ENCODE measurements at regions not wholly inside any gene's neighbourhood (a gene's known extent, or its start where the extent isn't known, plus 50 kb on each side); places are given as distances from the start of the nearest gene placed in this dataset.

GRCh38 chr4:23674694-23675093 lies 215.2 kb downstream of the PPARGC1A start:
- intact Hi-C loops (cut with micrococcal nuclease) = no loop called here
- no peak for TF ChIP-seq CTCF (IDR thresholded peaks at IDR 0.05)
- ChIA-PET CTCF (no interaction called here), POLR2A (no interaction called here)
- DNase-seq (no peak), ATAC-seq (ENCODE audit: low read depth) (no peak)
- no peak overlapping the region for H3K4me3 Mint-ChIP-seq
- no peaks in the 10 kb centered on the region for H3K4me1 Mint-ChIP-seq
- H3K27ac Mint-ChIP-seq = no peak overlapping the region
- no peaks in the 10 kb centered on the region for H3K36me3 Mint-ChIP-seq (ENCODE audit: low read depth)
- H3K27me3 Mint-ChIP-seq = no peaks in the 10 kb centered on the region
- H3K9me3 Mint-ChIP-seq = peaks cover 5% of the 10 kb centered on the region

DNA sequence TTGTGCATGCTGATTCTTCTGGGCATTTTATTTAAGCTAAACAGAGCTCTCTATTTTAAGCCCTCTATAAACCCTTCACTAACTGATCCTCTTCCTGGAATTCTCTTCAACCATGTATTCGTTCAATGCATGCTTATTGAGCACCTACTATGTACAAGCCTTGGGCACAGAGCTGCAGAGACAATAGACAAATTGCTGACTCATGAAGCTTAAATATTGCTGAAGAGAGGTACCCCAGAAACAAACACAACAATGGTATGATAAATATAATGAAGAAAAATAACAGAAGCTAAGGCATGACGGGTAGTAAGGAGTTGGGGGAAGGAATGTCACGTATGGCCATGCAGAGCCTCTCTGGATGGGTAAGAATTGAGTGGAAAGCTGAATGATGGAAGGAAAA lies 222.2 kb downstream of the PPARGC1A start:
- ChIA-PET POLR2A (no interaction called here), CTCF (no interaction called here)
- no peak for ATAC-seq (ENCODE audit: low read depth)
- Mint-ChIP-seq H3K4me1 (no peaks in the 10 kb centered on the region), H3K4me3 (no peak overlapping the region), H3K36me3 (ENCODE audit: low read depth) (no peaks in the 10 kb centered on the region), H3K27ac (no peak overlapping the region), H3K27me3 (no peaks in the 10 kb centered on the region), H3K9me3 (peaks cover 9% of the 10 kb centered on the region)
- TF ChIP-seq CTCF (IDR thresholded peaks at IDR 0.05) = no peak
- DNase-seq = no peak
- intact Hi-C loops (cut with micrococcal nuclease) = no loop called here

GRCh38 chr4:23660865-23661264 lies 229.0 kb downstream of the PPARGC1A start:
- Mint-ChIP-seq H3K27me3 (no peaks in the 10 kb centered on the region), H3K4me1 (no peaks in the 10 kb centered on the region), H3K9me3 (peaks cover 2% of the 10 kb centered on the region), H3K27ac (no peak overlapping the region), H3K4me3 (no peak overlapping the region), H3K36me3 (ENCODE audit: low read depth) (no peaks in the 10 kb centered on the region)
- ATAC-seq (ENCODE audit: low read depth) (no peak), DNase-seq (no peak)
- ChIA-PET POLR2A (no interaction called here), CTCF (no interaction called here)
- intact Hi-C loops (cut with micrococcal nuclease) = no loop called here
- no peak for TF ChIP-seq CTCF (IDR thresholded peaks at IDR 0.05)

GRCh38 chr4:23654791-23655190 lies 235.1 kb downstream of the PPARGC1A start:
- ATAC-seq (ENCODE audit: low read depth) (no peak), DNase-seq (no peak)
- ChIA-PET CTCF (no interaction called here), POLR2A (no interaction called here)
- no peak overlapping the region for H3K4me3 Mint-ChIP-seq
- no peak overlapping the region for H3K27ac Mint-ChIP-seq
- no peaks in the 10 kb centered on the region for H3K4me1 Mint-ChIP-seq
- peaks cover 12% of the 10 kb centered on the region for H3K9me3 Mint-ChIP-seq
- H3K36me3 Mint-ChIP-seq (ENCODE audit: low read depth) = no peaks in the 10 kb centered on the region
- intact Hi-C loops (cut with micrococcal nuclease) = no loop called here
- no peaks in the 10 kb centered on the region for H3K27me3 Mint-ChIP-seq
- no peak for TF ChIP-seq CTCF (IDR thresholded peaks at IDR 0.05)

GRCh38 chr4:23648854-23649596 lies 240.8 kb downstream of the PPARGC1A start:
- no peaks in the 10 kb centered on the region for H3K36me3 Mint-ChIP-seq (ENCODE audit: low read depth)
- no peak for ATAC-seq (ENCODE audit: low read depth)
- intact Hi-C loops (cut with micrococcal nuclease) = no loop called here
- POLR2A ChIA-PET = no interaction called here
- no peak for TF ChIP-seq CTCF (IDR thresholded peaks at IDR 0.05)
- CTCF ChIA-PET = no interaction called here
- H3K4me1 Mint-ChIP-seq = no peaks in the 10 kb centered on the region
- peaks cover 8% of the 10 kb centered on the region for H3K9me3 Mint-ChIP-seq
- DNase-seq = no peak
- no peak overlapping the region for H3K27ac Mint-ChIP-seq
- no peak overlapping the region for H3K4me3 Mint-ChIP-seq
- no peaks in the 10 kb centered on the region for H3K27me3 Mint-ChIP-seq

Data from activated B cell treated with CpG ODN at 0.5 μM for 24 hours (primary cell).